IPS DF 6.9 (cell line): ENCODE measurements at regions not wholly inside any gene's neighbourhood (a gene's known extent, or its start where the extent isn't known, plus 50 kb on each side); places are given as distances from the start of the nearest gene placed in this dataset.

Experiments used
- DNase-seq: peaks from one replicate; pipeline ENCODE4 v3.0.0-alpha.2; 2013; ENCODE audit warnings: low read depth, low spot score
- H3K27ac ChIP-seq: one replicate; pipeline ENCODE4 v1.5.1; 2013; ENCODE audit warnings: low read length, control low read depth
- H3K27me3 ChIP-seq: 2 replicates; pipeline ENCODE4 v1.6.1; 2013; ENCODE audit warnings: mild to moderate bottlenecking, low read length; ENCODE audit not compliant: control insufficient read depth, insufficient read depth
- H3K36me3 ChIP-seq: 2 replicates; pipeline ENCODE4 v1.6.1; 2013; ENCODE audit warnings: low read length; ENCODE audit not compliant: control insufficient read depth, insufficient read depth
- H3K4me1 ChIP-seq: 2 replicates; pipeline ENCODE4 v1.6.1; 2013; ENCODE audit warnings: low read length; ENCODE audit not compliant: control insufficient read depth, insufficient read depth
- H3K4me3 ChIP-seq: 2 replicates; pipeline ENCODE4 v1.5.1; 2013; ENCODE audit warnings: mild to moderate bottlenecking, low read length
- H3K9me3 ChIP-seq: 2 replicates; pipeline ENCODE4 v1.6.1; 2013; ENCODE audit warnings: low read length, inconsistent platforms; ENCODE audit not compliant: control insufficient read depth, insufficient read depth
- WGBS: extraction: QIAGEN DNeasy Blood & Tissue Kit; methylation state at CpG from one replicate; pipeline ENCODE4 v1.1.7; 2013; ENCODE audit warnings: mixed read lengths, missing lambda C conversion rate; ENCODE audit not compliant: insufficient read length, insufficient coverage; 5-methylcytosine and 5-hydroxymethylcytosine counted together

DNA sequence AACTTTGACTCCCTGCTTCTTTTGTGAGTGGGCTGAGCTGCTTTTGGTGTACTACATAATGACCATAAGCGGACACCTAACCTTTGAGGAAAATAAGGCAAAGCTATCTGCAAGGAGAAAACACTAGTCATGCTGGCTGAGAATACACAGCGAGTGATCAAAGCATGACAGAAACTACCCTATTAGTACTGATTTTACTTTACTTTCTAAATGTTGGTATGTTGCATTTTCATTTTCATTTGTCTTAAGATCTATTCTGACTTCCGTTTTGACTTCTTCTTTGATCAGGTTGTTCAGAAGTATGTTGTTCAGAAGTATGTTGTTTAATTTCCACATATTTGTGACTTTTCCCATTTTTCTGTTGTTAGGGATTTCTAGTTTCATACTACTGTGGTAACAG, 361.1 kb downstream of the TRAM1L1 start:
- no peaks in the 10 kb centered on the region for H3K9me3 ChIP-seq
- no peak for DNase-seq
- no peak overlapping the region for H3K27ac ChIP-seq
- no peaks in the 10 kb centered on the region for H3K4me1 ChIP-seq
- no peaks in the 10 kb centered on the region for H3K27me3 ChIP-seq
- no CpG with 5 or more reads among the region's 3 CpGs for WGBS
- no peak overlapping the region for H3K4me3 ChIP-seq
- no peaks in the 10 kb centered on the region for H3K36me3 ChIP-seq

DNA sequence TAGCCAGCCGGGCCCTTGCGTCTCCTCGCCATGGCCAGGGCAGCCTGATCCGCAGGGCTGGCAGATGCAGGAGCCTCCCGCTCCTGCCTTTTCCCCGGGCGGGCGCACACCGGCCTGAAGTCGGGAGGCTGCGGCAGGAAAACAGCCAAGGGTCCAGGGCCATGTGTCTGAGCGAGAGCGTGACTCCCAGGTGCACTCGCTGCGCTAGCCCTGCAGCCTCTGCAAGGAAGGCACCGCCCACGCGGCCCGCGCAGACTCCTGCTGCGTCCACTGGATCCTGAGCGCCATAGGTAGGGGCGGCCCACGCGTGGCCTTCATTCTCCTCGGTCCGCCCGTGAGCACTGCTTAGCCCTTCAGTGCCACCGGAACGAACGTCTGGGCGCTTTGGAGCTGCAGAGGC, 379.9 kb downstream of the TRAM1L1 start:
- H3K4me3 ChIP-seq: no peak overlapping the region
- H3K9me3 ChIP-seq: no peaks in the 10 kb centered on the region
- no peak for DNase-seq
- no peaks in the 10 kb centered on the region for H3K27me3 ChIP-seq
- H3K27ac ChIP-seq: no peak overlapping the region
- no peaks in the 10 kb centered on the region for H3K4me1 ChIP-seq
- WGBS: no CpG with 5 or more reads among the region's 32 CpGs
- H3K36me3 ChIP-seq: no peaks in the 10 kb centered on the region

DNA sequence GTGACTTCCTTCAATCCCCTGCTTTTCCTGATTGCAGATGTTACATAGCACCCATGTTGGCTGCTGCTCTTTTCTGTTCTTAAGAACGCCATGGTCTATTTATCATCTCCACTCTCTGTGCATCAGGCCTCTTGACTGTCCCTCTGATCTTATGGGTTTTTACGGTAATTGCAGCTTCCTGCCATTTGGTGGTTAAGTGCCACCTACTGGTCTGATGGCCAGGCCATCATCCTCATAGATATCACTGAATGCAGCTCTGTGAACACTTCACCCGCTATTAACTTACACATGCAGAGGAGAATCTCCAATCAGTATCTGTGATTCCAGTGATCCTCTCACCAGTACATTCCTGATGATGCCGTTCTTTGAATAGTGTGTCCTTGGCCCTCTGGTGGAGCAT, 382.4 kb downstream of the TRAM1L1 start:
- no CpG with 5 or more reads among the region's 4 CpGs for WGBS
- Histone ChIP-seq H3K27me3 (no peaks in the 10 kb centered on the region), H3K9me3 (no peaks in the 10 kb centered on the region), H3K27ac (no peak overlapping the region), H3K36me3 (no peaks in the 10 kb centered on the region), H3K4me1 (no peaks in the 10 kb centered on the region), H3K4me3 (no peak overlapping the region)
- DNase-seq: no peak

DNA sequence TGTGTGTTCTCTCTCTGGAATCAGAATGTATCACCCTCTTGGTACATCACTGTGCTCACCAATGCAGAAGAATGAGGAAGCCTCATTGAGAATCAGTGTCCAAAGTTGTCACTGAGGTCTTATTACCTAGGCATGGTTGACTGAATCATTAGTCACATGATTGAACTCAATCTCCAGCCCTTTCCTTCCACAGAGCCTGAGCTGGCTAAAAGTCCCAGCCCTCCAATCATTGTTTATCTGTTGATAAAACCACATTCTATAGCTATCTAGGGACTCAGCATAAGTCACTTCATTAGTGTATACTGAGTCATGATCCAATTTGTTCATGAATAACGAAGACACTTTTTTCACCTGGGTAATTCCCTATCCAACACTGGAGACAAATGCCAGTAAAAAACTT, 396.8 kb downstream of the TRAM1L1 start:
- WGBS: no CpG with 5 or more reads among the region's 1 CpG

DNA sequence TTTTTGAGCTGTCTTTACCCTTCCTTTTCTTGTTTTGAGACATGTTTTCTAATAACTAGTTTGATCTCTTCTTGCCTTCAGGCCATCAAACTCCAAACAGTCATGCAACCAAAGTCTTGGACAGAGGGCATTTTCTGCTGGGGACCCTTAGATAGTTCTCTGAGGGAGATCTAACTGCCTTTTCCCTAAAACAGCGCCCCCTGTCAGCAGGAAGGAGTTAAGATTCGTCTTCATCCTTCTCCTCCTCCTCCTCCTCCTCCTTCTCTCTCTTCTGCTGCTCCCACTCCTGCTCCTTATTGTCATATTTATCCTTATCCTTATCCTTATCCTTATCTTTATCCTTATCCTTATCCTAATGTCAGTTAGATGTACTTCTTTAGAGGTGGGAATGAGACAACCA, 417.2 kb downstream of the TRAM1L1 start:
- no peak overlapping the region for H3K4me3 ChIP-seq
- no peak for DNase-seq
- H3K36me3 ChIP-seq: no peaks in the 10 kb centered on the region
- H3K9me3 ChIP-seq: no peaks in the 10 kb centered on the region
- no peaks in the 10 kb centered on the region for H3K4me1 ChIP-seq
- no peak overlapping the region for H3K27ac ChIP-seq
- no peaks in the 10 kb centered on the region for H3K27me3 ChIP-seq
- WGBS: no CpG with 5 or more reads among the region's 2 CpGs

More for the DNA sequence above, 396.8 kb downstream of the TRAM1L1 start:
- no peak overlapping the region for H3K4me3 ChIP-seq
- no peaks in the 10 kb centered on the region for H3K27me3 ChIP-seq
- no peaks in the 10 kb centered on the region for H3K36me3 ChIP-seq
- H3K9me3 ChIP-seq: no peaks in the 10 kb centered on the region
- no peak for DNase-seq
- H3K4me1 ChIP-seq: no peaks in the 10 kb centered on the region
- no peak overlapping the region for H3K27ac ChIP-seq

DNA sequence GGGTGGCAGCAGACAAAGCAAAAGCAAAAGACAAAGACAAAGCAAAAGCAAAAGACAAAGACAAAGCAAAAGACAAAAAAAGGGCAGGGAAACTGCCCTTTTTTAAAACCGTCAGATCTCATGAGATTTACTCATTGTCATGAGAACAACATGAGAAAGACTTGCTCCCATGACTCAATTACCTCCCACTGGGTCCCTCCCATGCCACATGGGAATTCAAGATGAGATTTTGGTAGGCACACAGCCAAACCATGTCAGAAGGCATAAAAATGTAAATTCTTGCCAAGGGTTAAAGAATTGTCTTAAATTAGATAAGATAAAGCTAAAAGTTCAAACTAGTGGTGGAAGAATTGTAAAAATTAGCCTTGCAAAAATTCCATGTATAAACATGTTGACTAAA, 419.7 kb downstream of the TRAM1L1 start:
- Histone ChIP-seq H3K4me3 (no peak overlapping the region), H3K9me3 (no peaks in the 10 kb centered on the region), H3K4me1 (no peaks in the 10 kb centered on the region), H3K27me3 (no peaks in the 10 kb centered on the region), H3K36me3 (no peaks in the 10 kb centered on the region), H3K27ac (no peak overlapping the region)
- no peak for DNase-seq
- no CpG with 5 or more reads among the region's 1 CpG for WGBS

DNA sequence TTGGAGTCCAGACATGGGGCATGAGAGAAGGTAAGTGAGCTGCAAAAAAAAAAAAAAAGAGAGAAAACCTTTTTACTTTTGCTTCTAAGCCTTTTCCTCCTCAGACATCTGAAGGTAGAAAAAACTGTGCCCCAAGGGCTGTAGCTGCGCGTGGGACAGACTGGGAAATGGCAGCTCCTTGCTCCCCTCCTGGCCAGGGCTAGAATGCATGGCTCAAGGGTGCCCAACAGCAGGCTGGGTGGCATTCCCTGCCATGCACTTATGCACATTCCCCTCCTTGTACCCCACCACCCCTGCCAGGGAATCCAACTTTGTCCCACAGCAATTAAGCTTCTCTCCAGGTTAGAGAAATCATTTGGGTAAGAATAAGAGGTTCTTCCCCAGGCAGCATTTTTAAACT, 421.2 kb downstream of the TRAM1L1 start:
- Histone ChIP-seq H3K27me3 (no peaks in the 10 kb centered on the region), H3K4me3 (no peak overlapping the region), H3K9me3 (no peaks in the 10 kb centered on the region), H3K36me3 (no peaks in the 10 kb centered on the region), H3K4me1 (no peaks in the 10 kb centered on the region), H3K27ac (no peak overlapping the region)
- DNase-seq: no peak
- WGBS: no CpG with 5 or more reads among the region's 2 CpGs

DNA sequence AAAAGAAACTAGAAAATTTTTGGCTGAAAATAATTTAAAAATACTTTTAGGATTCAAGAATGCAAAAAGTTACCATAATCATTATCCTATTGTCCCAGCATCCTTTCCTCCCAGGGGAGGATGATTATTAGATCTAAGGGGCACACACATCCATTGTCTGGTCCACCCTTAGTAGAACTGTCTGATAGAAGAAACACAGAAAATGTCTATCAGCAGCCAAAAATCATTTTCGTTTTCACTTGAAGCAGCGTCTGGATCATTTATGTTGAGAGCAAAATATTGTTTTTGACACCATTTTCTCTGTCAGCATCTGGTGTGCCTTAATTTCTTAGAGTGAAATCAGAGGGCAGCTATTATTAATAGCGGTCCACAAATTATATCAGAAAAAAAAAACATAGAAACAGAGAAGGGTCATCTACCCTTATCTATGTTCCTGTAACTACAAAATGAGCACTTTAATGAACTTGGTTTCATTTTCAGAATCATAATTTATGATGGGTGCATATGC, 446.3 kb downstream of the TRAM1L1 start:
- no peaks in the 10 kb centered on the region for H3K36me3 ChIP-seq
- H3K27me3 ChIP-seq: no peaks in the 10 kb centered on the region
- no peak for DNase-seq
- no peaks in the 10 kb centered on the region for H3K9me3 ChIP-seq
- H3K4me1 ChIP-seq: no peaks in the 10 kb centered on the region
- H3K4me3 ChIP-seq: no peak overlapping the region
- WGBS: no CpG with 5 or more reads among the region's 3 CpGs
- H3K27ac ChIP-seq: no peak overlapping the region

DNA sequence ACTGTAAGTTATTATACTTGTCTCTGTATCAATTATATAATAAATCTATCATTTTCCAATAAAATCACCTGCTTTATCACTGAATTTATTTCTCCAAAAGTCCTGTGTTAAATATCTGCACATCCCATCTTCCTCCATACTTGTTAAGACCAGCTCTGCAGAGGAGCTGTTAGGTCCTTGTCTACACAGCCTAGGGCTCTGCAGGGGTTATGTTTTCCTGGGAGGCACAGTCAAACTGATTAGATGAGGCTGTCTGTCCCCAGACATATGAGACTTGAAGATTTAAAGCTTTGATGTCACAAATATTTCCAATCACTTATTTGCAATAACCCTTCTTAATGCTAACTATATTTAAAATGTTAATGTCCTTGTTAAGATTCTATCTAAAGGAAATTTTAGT, 446.8 kb downstream of the TRAM1L1 start:
- no peak for DNase-seq
- no peak overlapping the region for H3K4me3 ChIP-seq

DNA sequence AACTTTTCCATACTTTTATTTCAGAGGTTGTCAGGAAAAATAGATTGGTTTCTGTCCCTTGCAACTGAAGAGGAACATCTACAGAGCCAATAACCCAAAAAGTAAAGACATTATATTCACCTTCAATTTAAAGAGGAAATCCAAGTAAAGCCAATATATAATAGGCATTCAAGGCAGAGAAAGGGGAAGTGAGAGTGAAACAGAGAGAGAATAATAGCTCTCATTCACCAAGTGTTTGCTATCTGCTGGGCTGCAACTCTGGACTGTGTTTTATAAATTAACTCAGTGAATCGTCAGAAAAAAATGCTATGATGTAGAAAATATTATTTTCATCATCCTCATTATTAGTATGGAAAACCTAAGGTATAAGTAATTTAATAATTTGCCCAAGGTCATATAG, 448.5 kb downstream of the TRAM1L1 start:
- H3K4me3 ChIP-seq: no peak overlapping the region
- H3K27ac ChIP-seq: no peak overlapping the region
- no peaks in the 10 kb centered on the region for H3K36me3 ChIP-seq
- no CpG with 5 or more reads among the region's 1 CpG for WGBS
- no peaks in the 10 kb centered on the region for H3K4me1 ChIP-seq
- no peaks in the 10 kb centered on the region for H3K27me3 ChIP-seq
- no peaks in the 10 kb centered on the region for H3K9me3 ChIP-seq
- no peak for DNase-seq

More for the DNA sequence above, 446.8 kb downstream of the TRAM1L1 start:
- Histone ChIP-seq H3K9me3 (no peaks in the 10 kb centered on the region), H3K27ac (no peak overlapping the region), H3K36me3 (no peaks in the 10 kb centered on the region), H3K4me1 (no peaks in the 10 kb centered on the region), H3K27me3 (no peaks in the 10 kb centered on the region)

DNA sequence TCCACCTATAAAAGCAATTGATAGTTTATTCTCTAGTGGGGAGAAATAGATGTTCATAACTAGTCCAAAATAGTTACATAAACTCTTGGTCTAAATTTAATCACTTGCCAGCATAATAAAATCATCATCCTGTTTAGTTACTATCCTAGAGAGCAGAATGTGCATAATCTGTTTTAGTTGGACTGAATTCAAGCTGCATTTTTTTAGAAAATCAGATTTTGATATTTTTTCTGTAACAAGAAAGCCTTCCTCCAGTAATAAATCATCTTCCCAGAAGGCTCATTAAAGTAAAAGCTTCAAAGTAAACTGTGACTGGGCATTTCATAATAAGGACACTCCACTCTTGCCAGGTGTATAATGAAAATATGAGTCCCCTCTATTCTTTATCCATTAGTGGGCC, 453.1 kb downstream of the TRAM1L1 start:
- no peak for DNase-seq
- Histone ChIP-seq H3K9me3 (no peaks in the 10 kb centered on the region), H3K4me1 (no peaks in the 10 kb centered on the region), H3K27ac (no peak overlapping the region), H3K27me3 (no peaks in the 10 kb centered on the region), H3K36me3 (no peaks in the 10 kb centered on the region), H3K4me3 (no peak overlapping the region)
